HG03064 (cell line): ENCODE measurements at regions not wholly inside any gene's neighbourhood (a gene's known extent, or its start where the extent isn't known, plus 50 kb on each side); places are given as distances from the start of the nearest gene placed in this dataset.
"Not testable (repeated sequence)": the region's sequence is repeated elsewhere in the genome, so short reads cannot be mapped to it uniquely, and the experiment has no call there.

ENCODE experiments used
- ATAC-seq: cut with Tn5 transposase; IDR thresholded peaks from one replicate; pipeline ENCODE4 v1.9.1; 2021; ENCODE audit warnings: low read depth; ENCODE audit not compliant: unreplicated experiment

GRCh38 chr2:16745466-16745865 is 79.8 kb upstream of the CYRIA start:
- ATAC-seq, result no peak

GRCh38 chr2:16744521-16744920 is 78.9 kb upstream of the CYRIA start:
- no peak for ATAC-seq

- ATAC-seq, result no peak
Observed at GRCh38 chr2:16742026-16742425, 76.4 kb upstream of the CYRIA start.

- no peak for ATAC-seq
Observed at GRCh38 chr2:16741498-16741897, 75.9 kb upstream of the CYRIA start.

- no peak for ATAC-seq
Observed at GRCh38 chr2:16739778-16740581, 74.3 kb upstream of the CYRIA start.

- ATAC-seq, result no peak
Observed at GRCh38 chr2:16738361-16739225, 73.0 kb upstream of the CYRIA start.

- no peak for ATAC-seq
Observed at GRCh38 chr2:16737812-16738211, 72.2 kb upstream of the CYRIA start.

GRCh38 chr2:16736633-16737032 is 71.0 kb upstream of the CYRIA start:
- ATAC-seq, result no peak

- peak; percentile 57 for ATAC-seq
Observed at GRCh38 chr2:16729335-16729734, 63.7 kb upstream of the CYRIA start.

GRCh38 chr2:16728351-16729136 is 62.9 kb upstream of the CYRIA start:
- ATAC-seq, result peak; percentile 77

GRCh38 chr2:16727849-16728248 is 62.2 kb upstream of the CYRIA start:
- not testable (repeated sequence) for ATAC-seq

- ATAC-seq, result no peak
Observed at GRCh38 chr2:16727256-16727655, 61.6 kb upstream of the CYRIA start.

GRCh38 chr2:16726577-16726976 is 60.9 kb upstream of the CYRIA start:
- no peak for ATAC-seq

- ATAC-seq, result no peak
Observed at GRCh38 chr2:16726147-16726546, 60.5 kb upstream of the CYRIA start.

GRCh38 chr2:16725549-16725948 is 59.9 kb upstream of the CYRIA start:
- ATAC-seq, result no peak

GRCh38 chr2:16722677-16723076 is 57.0 kb upstream of the CYRIA start:
- no peak for ATAC-seq

GRCh38 chr2:16722126-16722525 is 56.5 kb upstream of the CYRIA start:
- no peak for ATAC-seq

- not testable (repeated sequence) for ATAC-seq
Observed at GRCh38 chr2:16721529-16721928, 55.9 kb upstream of the CYRIA start.

GRCh38 chr2:16720737-16721136 is 55.1 kb upstream of the CYRIA start:
- not testable (repeated sequence) for ATAC-seq

GRCh38 chr2:16719485-16719808 is 53.8 kb upstream of the CYRIA start:
- no peak for ATAC-seq
